Kidney (tissue), 10 donors: ENCODE measurements at regions not wholly inside any gene's neighbourhood (a gene's known extent, or its start where the extent isn't known, plus 50 kb on each side); places are given as distances from the start of the nearest gene placed in this dataset.
"Not testable (repeated sequence)": the region's sequence is repeated elsewhere in the genome, so short reads cannot be mapped to it uniquely, and the experiment has no call there.

Source experiments
- DNase-seq, 5 donors: peaks; one replicate each; pipeline ENCODE4 v3.0.0-alpha.2; 2013 to 2020
- FAIRE-seq: peaks from 2 replicates; lab custom pipeline; 2012; peaks lifted over from hg19 to GRCh38; lab: Jason Lieb, UNC
- H3K27ac ChIP-seq, 2 donors: one replicate each; pipeline ENCODE4 v1.7.0; 2013; ENCODE audit warnings: low read depth in 2 of 2, low read length in 2 of 2, inconsistent platforms in 1 of 2
- H3K27me3 ChIP-seq: one replicate; pipeline ENCODE4 v1.7.1; 2013; ENCODE audit warnings: low read length, inconsistent platforms; ENCODE audit not compliant: control insufficient read depth, insufficient read depth
- H3K36me3 ChIP-seq, 3 donors: one replicate each; pipeline versions ENCODE4 v1.7.0 to v1.7.1; 2013; ENCODE audit warnings: low read length in 3 of 3, control low read depth in 1 of 3, inconsistent platforms in 1 of 3; ENCODE audit not compliant: insufficient read depth in 3 of 3, control insufficient read depth in 2 of 3
- H3K4me1 ChIP-seq, 3 donors: one replicate each; pipeline versions ENCODE4 v1.7.0 to v1.7.1; 2013; ENCODE audit warnings: low read length in 3 of 3, inconsistent platforms in 1 of 3, low read depth in 1 of 3; ENCODE audit not compliant: control insufficient read depth in 2 of 3, insufficient read depth in 2 of 3
- H3K4me3 ChIP-seq, 3 donors: one replicate each; pipeline versions ENCODE4 v1.7.0 to v1.8.1; 2013; ENCODE audit warnings: low read length in 3 of 3, control low read depth in 1 of 3, inconsistent platforms in 1 of 3
- H3K9ac ChIP-seq, 3 donors: one replicate each; pipeline versions ENCODE4 v1.7.0 to v1.7.1; 2013; ENCODE audit warnings: low read length in 3 of 3, control low read depth in 1 of 3, inconsistent platforms in 1 of 3
- H3K9me3 ChIP-seq, 3 donors: one replicate each; pipeline versions ENCODE4 v1.7.0 to v1.7.1; 2013; ENCODE audit warnings: low read length in 3 of 3, control low read depth in 1 of 3, inconsistent platforms in 1 of 3; ENCODE audit not compliant: control insufficient read depth in 2 of 3, insufficient read depth in 1 of 3
- intact Hi-C: fragments of 100-400 bp; cut with DNase I; formaldehyde crosslinking; loops from one replicate; pipeline ENCODE4 v1.11.1; 2022
- donor health status: control.
- donor health status: control.
- donor health status: DM: yes; HTN: yes; CAD: no.
- donor health status: Normal renal cell carcinoma (clear cell type).

DNA sequence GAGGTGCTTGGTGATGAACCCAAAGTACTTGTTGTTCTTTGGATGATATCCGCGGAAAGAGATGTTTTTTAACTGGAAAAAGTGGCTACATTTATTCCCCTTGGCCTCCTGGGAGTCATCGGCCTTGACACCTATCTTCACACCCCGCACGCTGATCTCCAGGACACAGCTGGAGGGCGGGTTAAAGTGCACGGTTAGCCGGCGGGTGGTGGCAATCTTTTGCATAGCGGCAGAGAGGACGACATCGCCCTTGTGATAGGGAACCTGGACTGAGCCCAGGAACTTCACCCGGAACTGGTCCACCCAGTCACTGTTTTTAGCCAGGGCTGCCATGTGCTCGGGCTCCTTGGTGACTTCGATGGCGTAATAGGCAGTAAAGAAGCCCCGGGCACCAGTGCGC, 110.5 kb upstream of the PLEKHM1 start:
- H3K4me3 ChIP-seq, FAIRE-seq, DNase-seq, H3K36me3 ChIP-seq, H3K4me1 ChIP-seq, intact Hi-C loops, H3K27me3 ChIP-seq, H3K9ac ChIP-seq, H3K9me3 ChIP-seq, H3K27ac ChIP-seq: not testable (repeated sequence)

DNA sequence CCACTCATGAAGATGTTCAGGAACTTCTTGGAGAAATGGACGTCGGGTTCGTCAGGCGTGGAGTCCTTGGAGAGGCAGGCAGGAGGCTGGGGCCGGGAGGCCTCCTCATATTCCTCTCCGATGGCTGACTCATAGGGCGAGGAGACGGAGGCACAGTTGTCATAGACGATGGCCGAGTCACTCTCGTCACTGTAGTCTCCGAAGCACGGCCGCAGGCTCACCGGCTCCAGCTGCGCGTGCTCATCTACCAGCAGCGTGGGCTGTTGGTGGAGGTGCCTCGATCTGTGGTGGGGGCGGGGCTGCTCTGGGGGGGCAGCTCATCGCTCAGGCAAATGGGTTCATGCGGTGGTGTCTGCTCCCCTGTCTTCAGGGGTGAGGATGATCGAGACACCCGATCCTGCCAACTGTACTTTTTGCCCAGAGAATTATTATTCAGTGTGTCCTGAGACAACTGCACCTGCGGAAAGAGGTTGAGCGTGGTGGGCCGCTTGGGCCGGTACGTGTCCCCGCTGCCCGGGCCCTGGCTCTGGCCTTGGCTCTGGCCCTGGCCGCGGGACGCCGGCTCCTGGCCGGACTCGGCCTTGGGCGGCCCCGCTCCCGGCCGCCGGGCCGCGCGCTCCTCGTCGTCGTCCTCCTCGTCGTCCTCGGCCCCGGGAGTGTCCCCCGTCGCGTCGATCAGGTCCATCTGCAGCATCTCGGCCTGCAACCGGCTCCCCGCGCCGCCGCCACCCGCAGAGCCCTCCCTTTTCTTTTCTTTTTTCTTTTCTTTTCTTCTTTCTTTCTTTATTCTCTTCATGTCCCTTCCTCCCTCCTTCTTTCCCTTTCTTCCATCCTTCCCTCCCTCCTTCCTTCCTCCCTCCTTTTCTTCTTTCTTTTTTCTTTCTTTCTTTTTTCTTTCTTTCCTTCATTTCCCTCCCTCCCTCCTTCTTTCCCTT, 111.4 kb upstream of the PLEKHM1 start:
- H3K9ac ChIP-seq, intact Hi-C loops, H3K27ac ChIP-seq, H3K4me1 ChIP-seq, DNase-seq, FAIRE-seq, H3K4me3 ChIP-seq, H3K27me3 ChIP-seq, H3K36me3 ChIP-seq, H3K9me3 ChIP-seq: not testable (repeated sequence)

DNA sequence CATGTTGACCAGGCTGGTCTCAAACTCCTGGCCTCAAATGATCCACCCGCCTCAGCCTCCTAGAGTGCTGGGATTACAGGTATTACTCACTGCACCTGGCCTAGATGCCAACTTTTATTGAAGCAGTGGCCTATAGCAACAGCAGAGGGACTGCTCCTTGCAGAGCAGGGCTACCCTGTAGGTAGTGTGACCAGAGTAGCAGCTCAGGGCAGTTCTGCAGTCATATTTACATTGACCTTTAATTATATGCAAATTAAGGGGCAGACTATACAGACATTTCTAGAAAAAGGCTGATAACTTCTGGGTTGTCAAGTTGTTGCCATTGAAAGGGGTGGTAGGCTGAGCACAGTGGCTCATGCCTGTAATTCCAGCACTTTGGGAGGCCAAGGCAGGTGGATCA, 115.2 kb upstream of the PLEKHM1 start:
- H3K4me1 ChIP-seq, H3K27me3 ChIP-seq, H3K4me3 ChIP-seq, H3K36me3 ChIP-seq, FAIRE-seq, intact Hi-C loops, DNase-seq, H3K9me3 ChIP-seq, H3K9ac ChIP-seq, H3K27ac ChIP-seq: not testable (repeated sequence)

DNA sequence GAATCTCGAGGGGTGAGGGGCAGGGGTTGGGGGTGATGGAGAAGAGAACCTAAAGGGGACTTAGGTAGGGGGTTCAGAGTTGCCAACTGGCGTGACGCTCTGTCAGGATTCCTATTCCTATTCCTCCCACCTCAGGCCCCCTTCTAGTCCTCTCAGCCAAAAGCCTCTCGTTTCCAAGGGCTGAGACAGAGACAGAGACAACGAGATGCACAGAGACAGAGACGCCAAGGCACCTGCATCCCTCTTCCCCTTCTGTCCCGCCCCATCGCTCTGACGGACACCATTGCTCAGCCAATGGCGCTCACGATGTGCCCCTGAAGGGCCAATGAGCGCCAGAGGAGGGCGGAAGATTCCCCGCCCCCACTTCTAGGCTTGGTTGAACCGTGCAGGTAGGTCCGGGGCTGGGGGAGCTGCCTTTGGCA, 129.5 kb upstream of the PLEKHM1 start:
- H3K4me1 ChIP-seq, H3K27me3 ChIP-seq, H3K27ac ChIP-seq, intact Hi-C loops, H3K9ac ChIP-seq, H3K9me3 ChIP-seq, H3K36me3 ChIP-seq, FAIRE-seq: not testable (repeated sequence)
- peak overlapping the region; percentile 51 to 66 (median 65) for H3K4me3 ChIP-seq
- DNase-seq: peak; percentile 76 to 88 (median 81)

DNA sequence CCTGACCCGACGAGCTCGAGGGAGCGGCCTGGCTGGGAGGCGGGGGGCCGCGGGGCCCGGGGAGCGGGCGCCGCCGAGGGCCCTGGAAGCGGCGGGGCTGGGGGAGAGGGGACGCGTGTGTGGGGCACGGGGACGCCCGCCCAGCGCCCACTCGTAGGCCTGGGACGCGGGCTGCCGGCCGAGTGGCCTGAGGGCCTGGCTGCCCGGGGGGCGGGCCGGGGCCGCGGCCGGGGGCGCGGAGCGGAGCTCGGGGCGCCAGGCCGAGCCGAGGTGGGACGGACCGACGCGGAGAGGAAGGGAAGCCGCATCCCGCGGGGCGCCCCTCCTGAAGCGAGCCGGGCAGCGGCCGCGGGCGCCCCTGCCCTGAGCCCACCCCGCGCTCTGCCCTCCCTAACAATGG, 129.9 kb upstream of the PLEKHM1 start:
- FAIRE-seq, H3K27ac ChIP-seq, H3K9ac ChIP-seq, H3K27me3 ChIP-seq, H3K36me3 ChIP-seq, H3K9me3 ChIP-seq, intact Hi-C loops, H3K4me1 ChIP-seq: not testable (repeated sequence)
- DNase-seq: peak in 3 of 5 donors; percentile 15 to 43 (median 32)
- peak overlapping the region in 1 of 3 donors; percentile 51 for H3K4me3 ChIP-seq

GRCh38 chr17:45621087-45621486, 130.6 kb upstream of the PLEKHM1 start:
- intact Hi-C loops, DNase-seq, H3K4me1 ChIP-seq, H3K27me3 ChIP-seq, H3K9me3 ChIP-seq, H3K4me3 ChIP-seq, H3K27ac ChIP-seq, H3K9ac ChIP-seq, FAIRE-seq, H3K36me3 ChIP-seq: not testable (repeated sequence)

- H3K27ac ChIP-seq, H3K27me3 ChIP-seq, H3K36me3 ChIP-seq, H3K4me1 ChIP-seq, DNase-seq, FAIRE-seq, intact Hi-C loops, H3K9ac ChIP-seq, H3K4me3 ChIP-seq, H3K9me3 ChIP-seq: not testable (repeated sequence)
Observed at GRCh38 chr17:45622295-45622694, 131.8 kb upstream of the PLEKHM1 start.
